ENCODE measurements at regions not wholly inside any gene's neighbourhood (a gene's known extent, or its start where the extent isn't known, plus 50 kb on each side); places are given as distances from the start of the nearest gene placed in this dataset.
A peak's percentile ranks its signal among the peaks of the same experiment; 100 is the strongest.
"Not testable (repeated sequence)": the region's sequence is repeated elsewhere in the genome, so short reads cannot be mapped to it uniquely, and the experiment has no call there.

GRCh38 chr3:30318110-30318509, 288.3 kb upstream of the TGFBR2 start:
- POLR2A ChIA-PET, result no interaction called here
- no peak for DNase-seq (ENCODE audit: extremely low spot score)
- TF ChIP-seq, protein P1, sequence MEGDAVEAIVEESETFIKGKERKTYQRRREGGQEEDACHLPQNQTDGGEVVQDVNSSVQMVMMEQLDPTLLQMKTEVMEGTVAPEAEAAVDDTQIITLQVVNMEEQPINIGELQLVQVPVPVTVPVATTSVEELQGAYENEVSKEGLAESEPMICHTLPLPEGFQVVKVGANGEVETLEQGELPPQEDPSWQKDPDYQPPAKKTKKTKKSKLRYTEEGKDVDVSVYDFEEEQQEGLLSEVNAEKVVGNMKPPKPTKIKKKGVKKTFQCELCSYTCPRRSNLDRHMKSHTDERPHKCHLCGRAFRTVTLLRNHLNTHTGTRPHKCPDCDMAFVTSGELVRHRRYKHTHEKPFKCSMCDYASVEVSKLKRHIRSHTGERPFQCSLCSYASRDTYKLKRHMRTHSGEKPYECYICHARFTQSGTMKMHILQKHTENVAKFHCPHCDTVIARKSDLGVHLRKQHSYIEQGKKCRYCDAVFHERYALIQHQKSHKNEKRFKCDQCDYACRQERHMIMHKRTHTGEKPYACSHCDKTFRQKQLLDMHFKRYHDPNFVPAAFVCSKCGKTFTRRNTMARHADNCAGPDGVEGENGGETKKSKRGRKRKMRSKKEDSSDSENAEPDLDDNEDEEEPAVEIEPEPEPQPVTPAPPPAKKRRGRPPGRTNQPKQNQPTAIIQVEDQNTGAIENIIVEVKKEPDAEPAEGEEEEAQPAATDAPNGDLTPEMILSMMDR (IDR thresholded peaks at IDR 0.05; ENCODE audit: control extremely low read depth, extremely low read depth, low read depth, missing control alignments), result no peak
- CTCF ChIA-PET, result interaction anchor here (1.4 to 1.5 kb wide), 2 partner anchors 119 to 376 kb away, joined by 3 read pairs; no protein-coding TSS in a partner anchor

- TF ChIP-seq, protein P1 (IDR thresholded peaks at IDR 0.05; ENCODE audit: control extremely low read depth, extremely low read depth, low read depth, missing control alignments), result peak; percentile 23
- ChIA-PET CTCF (interaction anchor here (1.0 to 1.8 kb wide), 6 partner anchors 9 to 486 kb away, joined by 3 to 5 read pairs (median 3); no protein-coding TSS in a partner anchor), POLR2A (no interaction called here)
- DNase-seq (ENCODE audit: extremely low spot score), result no peak
These were observed 286.7 kb upstream of the TGFBR2 start for GRCh38 chr3:30319713-30320112.

DNA sequence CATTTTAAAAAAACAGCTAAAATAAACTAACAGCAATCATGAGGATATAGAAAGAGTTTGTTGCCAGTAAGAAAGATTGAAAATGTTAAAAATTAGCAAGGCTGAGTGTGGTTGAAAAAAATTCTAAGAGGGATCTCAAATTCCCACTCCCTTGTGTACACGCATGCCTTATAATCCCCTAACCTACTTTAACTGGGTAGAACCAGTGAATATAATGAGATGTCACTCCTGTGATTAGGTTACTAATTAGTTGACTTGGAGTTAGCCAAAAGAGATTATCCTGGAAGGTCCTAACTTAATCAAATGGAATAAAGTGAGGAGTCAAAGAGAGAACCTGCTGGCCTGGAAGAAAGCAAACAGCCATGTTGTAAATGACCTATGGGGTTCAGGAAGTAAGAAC, 286.0 kb upstream of the TGFBR2 start:
- no peak for DNase-seq (ENCODE audit: extremely low spot score)
- TF ChIP-seq, protein P1 (IDR thresholded peaks at IDR 0.05; ENCODE audit: control extremely low read depth, extremely low read depth, low read depth, missing control alignments), result no peak
- CTCF ChIA-PET, result interaction anchor here (1.3 to 1.8 kb wide), 3 partner anchors 10 to 241 kb away, joined by 4 to 5 read pairs (median 4); no protein-coding TSS in a partner anchor
- POLR2A ChIA-PET, result no interaction called here

DNA sequence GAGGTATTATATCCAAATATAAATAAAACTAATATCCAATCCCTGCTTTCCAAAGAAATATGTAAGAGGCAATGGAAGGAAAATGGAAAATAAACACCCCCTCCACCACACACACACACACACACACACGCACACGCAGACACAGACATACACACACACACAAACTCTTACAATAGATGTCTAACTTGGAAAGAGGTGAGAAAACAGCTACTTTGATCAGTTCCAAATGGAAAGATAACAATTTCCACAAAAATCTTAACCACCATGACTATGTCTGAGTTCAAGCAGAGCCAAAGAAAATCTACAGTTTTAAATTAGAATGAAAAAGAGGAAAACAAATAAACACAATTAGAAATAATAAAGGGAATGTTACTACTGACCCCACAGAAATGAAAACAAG, 285.3 kb upstream of the TGFBR2 start:
- CTCF ChIA-PET, result interaction anchor here (1.3 kb wide), 1 partner anchor 13 kb away, joined by 4 read pairs; no protein-coding TSS in a partner anchor
- POLR2A ChIA-PET, result no interaction called here
- DNase-seq (ENCODE audit: extremely low spot score), result no peak
- TF ChIP-seq, protein P1 (IDR thresholded peaks at IDR 0.05; ENCODE audit: control extremely low read depth, extremely low read depth, low read depth, missing control alignments), result no peak

DNA sequence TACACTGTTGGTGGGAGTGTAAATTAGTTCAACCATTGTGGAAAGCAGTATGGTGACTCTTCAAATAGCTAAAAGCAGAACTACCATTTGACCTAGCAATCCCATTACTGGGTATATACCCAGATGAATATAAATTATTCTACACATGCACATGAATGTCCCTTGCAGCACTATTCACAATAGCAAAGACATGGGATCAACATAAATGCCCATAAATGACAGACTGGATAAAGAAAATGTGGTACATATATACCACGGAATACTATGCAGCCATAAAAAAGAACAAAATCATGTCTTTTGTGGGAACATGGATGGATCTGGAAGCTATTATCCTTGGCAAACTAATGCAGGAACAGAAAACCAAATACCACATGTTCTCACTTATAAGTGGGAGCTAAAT, 282.8 kb upstream of the TGFBR2 start:
- POLR2A ChIA-PET; DNase-seq (ENCODE audit: extremely low spot score): not testable (repeated sequence)
- CTCF ChIA-PET, result interaction anchor here (1.2 kb wide), 1 partner anchor 11 kb away, joined by 4 read pairs; no protein-coding TSS in a partner anchor

GRCh38 chr3:30324587-30324986, 281.8 kb upstream of the TGFBR2 start:
- ChIA-PET CTCF (interaction anchor here (1.2 kb wide), 2 partner anchors 10 to 16 kb away, joined by 3 to 4 read pairs; no protein-coding TSS in a partner anchor), POLR2A (no interaction called here)
- no peak for DNase-seq (ENCODE audit: extremely low spot score)

DNA sequence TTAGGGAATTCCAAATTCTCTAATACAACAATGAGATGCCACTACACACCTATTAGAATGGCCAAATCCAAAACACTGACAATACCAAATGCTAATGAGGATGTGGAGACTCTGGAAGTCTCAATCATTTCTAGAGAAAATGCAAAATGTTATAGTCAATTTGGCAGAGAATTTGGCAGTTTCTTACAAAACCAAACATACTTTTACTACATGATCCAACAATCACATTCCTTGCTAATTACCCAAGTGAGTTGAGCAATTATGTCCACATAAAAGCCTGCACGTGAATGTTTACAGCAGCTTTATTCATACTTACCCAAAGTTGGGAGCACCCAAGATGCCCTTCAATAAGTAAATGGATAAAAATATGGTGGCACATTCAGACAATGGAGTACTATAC, 278.4 kb upstream of the TGFBR2 start:
- DNase-seq (ENCODE audit: extremely low spot score); CTCF ChIA-PET; POLR2A ChIA-PET: not testable (repeated sequence)

More at GRCh38 chr3:30324587-30324986, 281.8 kb upstream of the TGFBR2 start:
- TF ChIP-seq, protein P1 (IDR thresholded peaks at IDR 0.05; ENCODE audit: control extremely low read depth, extremely low read depth, low read depth, missing control alignments), result no peak

DNA sequence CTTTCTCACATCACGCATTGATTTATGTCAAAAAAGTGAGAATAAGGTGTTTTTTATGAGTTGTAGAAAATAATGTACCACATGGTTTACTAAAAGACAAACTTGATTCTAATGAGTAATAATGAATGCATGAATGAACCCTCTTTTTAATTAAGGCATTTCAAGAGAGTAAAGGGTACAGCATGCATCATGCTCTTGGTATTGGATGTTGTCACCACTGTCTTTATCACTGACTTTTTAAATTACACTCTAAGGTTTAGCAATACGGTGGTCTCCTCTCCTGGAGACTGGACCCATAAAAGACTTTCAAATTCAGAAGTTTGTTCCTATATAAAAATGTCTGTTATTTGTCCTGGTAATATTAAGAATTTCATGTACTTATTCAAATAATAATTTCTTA, 277.5 kb upstream of the TGFBR2 start:
- POLR2A ChIA-PET; DNase-seq (ENCODE audit: extremely low spot score); CTCF ChIA-PET: not testable (repeated sequence)

All from GM10248 (cell line).